ENCODE measurements at regions not wholly inside any gene's neighbourhood (a gene's known extent, or its start where the extent isn't known, plus 50 kb on each side); places are given as distances from the start of the nearest gene placed in this dataset.

DNA sequence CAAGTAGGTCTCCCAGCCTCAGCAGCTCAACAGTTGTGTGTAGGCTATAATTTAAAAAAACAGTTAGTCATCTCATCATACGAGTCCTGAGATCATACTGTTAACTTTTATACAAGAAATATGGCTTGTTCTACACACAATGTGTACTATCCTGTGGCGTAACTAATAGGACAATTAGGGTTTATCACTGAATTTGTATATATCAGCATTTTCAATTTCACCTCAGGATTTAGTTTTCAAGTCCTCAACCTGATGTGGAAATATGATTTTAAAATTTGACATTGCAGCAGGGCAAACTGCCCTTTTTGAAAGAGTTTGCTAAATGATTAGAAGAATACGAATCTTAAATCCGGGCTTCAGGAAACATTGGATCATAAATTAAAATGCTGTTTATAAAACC is 237.2 kb upstream of the CTBP2 start:
- Histone ChIP-seq H3K9me3 (ENCODE audit: control insufficient read depth in 1 of 2, insufficient read depth in 1 of 2, low read depth in 1 of 2, low read length in 2 of 2) (no peaks in the 10 kb centered on the region), H3K9me2 (ENCODE audit: insufficient read depth) (no peaks in the 10 kb centered on the region), H2AFZ (ENCODE audit: low read depth, low read length, poor library complexity, severe bottlenecking) (no peak overlapping the region), H3K9ac (ENCODE audit: low read length) (no peak overlapping the region), H3K4me1 (ENCODE audit: control insufficient read depth in 1 of 2, insufficient read depth in 2 of 2, low read length in 2 of 2) (no peaks in the 10 kb centered on the region), H3K36me3 (ENCODE audit: control insufficient read depth in 1 of 2, insufficient read depth in 2 of 2, low read length in 2 of 2) (no peaks in the 10 kb centered on the region), H3K4me3 (replicated peaks in 1 of 2; ENCODE audit: low read depth in 1 of 2, low read length in 2 of 2) (no peak overlapping the region), H3K27ac (ENCODE audit: low read depth, low read length) (no peak overlapping the region), H4K20me1 (ENCODE audit: insufficient read depth) (no peaks in the 10 kb centered on the region), H3K79me2 (ENCODE audit: insufficient read depth, low read length) (no peaks in the 10 kb centered on the region), H3K4me2 (ENCODE audit: low read length) (no peak overlapping the region), H3K27me3 (ENCODE audit: insufficient read depth, low read length) (no peaks in the 10 kb centered on the region)
- CTCF ChIA-PET, result no interaction called here
- DNase-seq (ENCODE audit: low read depth, low spot score), result no peak
- ATAC-seq, result no peak
- TF ChIP-seq FOSL1 (IDR thresholded peaks at IDR 0.05; ENCODE audit: low read depth) (no peak), SRF (IDR thresholded peaks at IDR 0.05; ENCODE audit: low read depth) (no peak), ZFX (IDR thresholded peaks at IDR 0.05) (no peak), ZNF274 (IDR thresholded peaks at IDR 0.05; ENCODE audit: low read depth, low read length) (no peak), JUND (IDR thresholded peaks at IDR 0.05) (no peak), POLR2AphosphoS5 (IDR thresholded peaks at IDR 0.05; ENCODE audit: low read depth, low read length) (no peak), SP1 (IDR thresholded peaks at IDR 0.05; ENCODE audit: low read depth) (no peak), EGR1 (IDR thresholded peaks at IDR 0.05; ENCODE audit: low read depth) (no peak), POLR2A (IDR thresholded peaks at IDR 0.05; ENCODE audit: borderline replicate concordance, extremely low read depth, insufficient read depth, insufficient read length) (no peak), CEBPB (IDR thresholded peaks at IDR 0.05; ENCODE audit: low read depth) (no peak)
- TF ChIP-seq, protein P1, sequence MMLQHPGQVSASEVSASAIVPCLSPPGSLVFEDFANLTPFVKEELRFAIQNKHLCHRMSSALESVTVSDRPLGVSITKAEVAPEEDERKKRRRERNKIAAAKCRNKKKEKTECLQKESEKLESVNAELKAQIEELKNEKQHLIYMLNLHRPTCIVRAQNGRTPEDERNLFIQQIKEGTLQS (IDR thresholded peaks at IDR 0.05), result no peak
- TF ChIP-seq, protein P2, sequence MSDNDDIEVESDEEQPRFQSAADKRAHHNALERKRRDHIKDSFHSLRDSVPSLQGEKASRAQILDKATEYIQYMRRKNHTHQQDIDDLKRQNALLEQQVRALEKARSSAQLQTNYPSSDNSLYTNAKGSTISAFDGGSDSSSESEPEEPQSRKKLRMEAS (IDR thresholded peaks at IDR 0.05), result no peak
- TF ChIP-seq, protein P3, sequence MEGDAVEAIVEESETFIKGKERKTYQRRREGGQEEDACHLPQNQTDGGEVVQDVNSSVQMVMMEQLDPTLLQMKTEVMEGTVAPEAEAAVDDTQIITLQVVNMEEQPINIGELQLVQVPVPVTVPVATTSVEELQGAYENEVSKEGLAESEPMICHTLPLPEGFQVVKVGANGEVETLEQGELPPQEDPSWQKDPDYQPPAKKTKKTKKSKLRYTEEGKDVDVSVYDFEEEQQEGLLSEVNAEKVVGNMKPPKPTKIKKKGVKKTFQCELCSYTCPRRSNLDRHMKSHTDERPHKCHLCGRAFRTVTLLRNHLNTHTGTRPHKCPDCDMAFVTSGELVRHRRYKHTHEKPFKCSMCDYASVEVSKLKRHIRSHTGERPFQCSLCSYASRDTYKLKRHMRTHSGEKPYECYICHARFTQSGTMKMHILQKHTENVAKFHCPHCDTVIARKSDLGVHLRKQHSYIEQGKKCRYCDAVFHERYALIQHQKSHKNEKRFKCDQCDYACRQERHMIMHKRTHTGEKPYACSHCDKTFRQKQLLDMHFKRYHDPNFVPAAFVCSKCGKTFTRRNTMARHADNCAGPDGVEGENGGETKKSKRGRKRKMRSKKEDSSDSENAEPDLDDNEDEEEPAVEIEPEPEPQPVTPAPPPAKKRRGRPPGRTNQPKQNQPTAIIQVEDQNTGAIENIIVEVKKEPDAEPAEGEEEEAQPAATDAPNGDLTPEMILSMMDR (IDR thresholded peaks at IDR 0.05 in 2 of 3, conservative IDR thresholded peaks at IDR 0.05 in 1 of 3; ENCODE audit: borderline replicate concordance in 1 of 3, insufficient read depth in 1 of 3, low read depth in 2 of 3, low read length in 2 of 3), result no peak
- BruUV-seq (replicated peaks), result no TSS peak
- POLR2A ChIA-PET, result no interaction called here
- intact Hi-C loops (cut with micrococcal nuclease), result no loop called here
- RAD21 ChIA-PET (ENCODE audit: low non-redundant PET in 1 of 2, low total read pairs in 2 of 2, uncharacterized antibody in 2 of 2, unreplicated experiment in 2 of 2), result no interaction called here

Measured in HCT116 (cell line).